Activated CD8-positive, alpha-beta T cell treated with anti-CD3 and anti-CD28 coated beads, Interleukin-2, amount 10 ng/mL, durations not matched to agents 7 days and 5 days (primary cell): ENCODE measurements at regions not wholly inside any gene's neighbourhood (a gene's known extent, or its start where the extent isn't known, plus 50 kb on each side); places are given as distances from the start of the nearest gene placed in this dataset.

Experiments used
- ATAC-seq: fragments of 150-1000 bp; cut with Tn5 transposase; one replicate; pipeline ENCODE4 v1.10.0; 2021; ENCODE audit warnings: moderate library complexity
- CTCF ChIA-PET: fragments of 350-600 bp; sonication (Branson Sonifier 250); formaldehyde crosslinking; loops from one replicate; lab custom pipeline; 2021; ENCODE audit warnings: antibody characterized with exemption; lab: Charles Lee
- POLR2A ChIA-PET: fragments of 350-600 bp; sonication (Branson Sonifier 250); formaldehyde crosslinking; loops from one replicate; lab custom pipeline; 2021; ENCODE audit warnings: antibody characterized with exemption; lab: Charles Lee
- DNase-seq: peaks from one replicate; pipeline ENCODE4 v3.0.0-alpha.2; 2020
- H3K27ac Mint-ChIP-seq: one replicate; pipeline ENCODE4 v1.8.0; 2021; ENCODE audit warnings: mild to moderate bottlenecking, mixed read lengths
- H3K27me3 Mint-ChIP-seq: one replicate; pipeline ENCODE4 v1.8.0; 2021; ENCODE audit warnings: low read depth, mixed read lengths
- H3K36me3 Mint-ChIP-seq: one replicate; pipeline ENCODE4 v1.8.0; 2021; ENCODE audit warnings: low read depth, mixed read lengths
- H3K4me1 Mint-ChIP-seq: one replicate; pipeline ENCODE4 v1.8.0; 2021; ENCODE audit warnings: low read depth, mixed read lengths
- H3K4me3 Mint-ChIP-seq: one replicate; pipeline ENCODE4 v1.8.0; 2021; ENCODE audit warnings: mild to moderate bottlenecking, mixed read lengths
- H3K9me3 Mint-ChIP-seq: one replicate; pipeline ENCODE4 v1.8.0; 2022; ENCODE audit warnings: mixed read lengths; ENCODE audit not compliant: insufficient read depth

DNA sequence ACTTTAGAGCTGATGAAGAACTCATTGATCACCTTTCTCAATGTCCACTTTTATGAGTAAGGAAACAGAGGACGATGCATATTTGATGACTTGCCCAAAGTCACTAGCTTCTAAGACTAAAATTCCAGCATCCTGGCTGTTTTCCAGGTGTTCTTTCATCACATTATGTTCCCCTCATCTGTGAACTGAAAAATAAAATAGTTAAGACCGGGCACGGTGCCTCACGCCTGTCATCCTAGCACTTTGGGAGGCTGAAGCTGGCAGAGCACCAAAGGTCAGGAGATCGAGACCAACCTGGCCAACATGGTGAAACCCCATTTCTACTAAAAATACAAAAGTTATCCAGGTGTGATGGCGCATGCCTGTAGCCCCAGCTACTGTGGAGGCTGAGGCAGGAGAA lies 297.5 kb downstream of the DUSP10 start:
- H3K4me3 Mint-ChIP-seq: no peak overlapping the region
- H3K36me3 Mint-ChIP-seq: no peaks in the 10 kb centered on the region
- peaks cover 4% of the 10 kb centered on the region for H3K27me3 Mint-ChIP-seq
- DNase-seq: no peak
- peaks cover 10% of the 10 kb centered on the region for H3K4me1 Mint-ChIP-seq
- H3K27ac Mint-ChIP-seq: no peak overlapping the region
- H3K9me3 Mint-ChIP-seq: no peaks in the 10 kb centered on the region
- ChIA-PET CTCF (interaction anchor here (0.6 to 2.2 kb wide), 2 partner anchors 9 to 241 kb away, joined by 3 to 10 read pairs; no protein-coding TSS in a partner anchor), POLR2A (interaction anchor here (0.7 kb wide), 1 partner anchor 998 kb away, joined by 3 read pairs; no protein-coding TSS in a partner anchor)
- no peak for ATAC-seq

DNA sequence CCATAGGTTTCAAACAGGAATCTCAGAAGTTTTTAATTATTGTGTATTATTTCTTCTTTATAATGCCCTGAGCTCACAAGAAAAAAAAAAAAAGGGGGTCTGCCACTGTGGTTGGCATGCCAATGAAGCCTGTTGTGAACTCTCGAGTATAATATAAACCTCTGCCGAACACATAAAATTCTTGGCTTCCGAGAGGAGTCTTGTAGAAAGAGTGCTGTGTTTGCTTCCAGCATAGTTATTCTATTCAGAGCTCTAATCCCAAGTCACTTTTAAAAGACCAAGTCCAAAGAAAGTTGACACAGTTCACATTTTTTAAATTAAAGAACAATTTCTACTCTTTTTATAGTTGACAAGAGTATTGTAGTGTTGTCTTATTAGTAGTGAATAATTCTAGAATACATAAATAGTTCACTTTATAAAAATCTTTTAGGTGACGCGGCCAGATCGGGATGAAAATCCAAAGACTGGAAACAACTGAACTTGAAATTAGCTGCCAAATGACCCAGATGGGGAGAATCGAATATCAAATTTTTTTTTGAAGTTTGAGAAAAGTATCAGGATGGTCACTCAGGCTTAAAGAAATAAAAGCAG lies 293.2 kb downstream of the DUSP10 start:
- H3K9me3 Mint-ChIP-seq: no peaks in the 10 kb centered on the region
- H3K4me3 Mint-ChIP-seq: no peak overlapping the region
- DNase-seq: no peak
- ChIA-PET POLR2A (no interaction called here), CTCF (interaction anchor here (0.6 to 1.3 kb wide), 2 partner anchors 10 to 13 kb away, joined by 3 to 7 read pairs; no protein-coding TSS in a partner anchor)
- ATAC-seq: no peak
- H3K36me3 Mint-ChIP-seq: no peaks in the 10 kb centered on the region
- peaks cover 5% of the 10 kb centered on the region for H3K27me3 Mint-ChIP-seq
- no peak overlapping the region for H3K27ac Mint-ChIP-seq
- peaks cover 6% of the 10 kb centered on the region for H3K4me1 Mint-ChIP-seq

DNA sequence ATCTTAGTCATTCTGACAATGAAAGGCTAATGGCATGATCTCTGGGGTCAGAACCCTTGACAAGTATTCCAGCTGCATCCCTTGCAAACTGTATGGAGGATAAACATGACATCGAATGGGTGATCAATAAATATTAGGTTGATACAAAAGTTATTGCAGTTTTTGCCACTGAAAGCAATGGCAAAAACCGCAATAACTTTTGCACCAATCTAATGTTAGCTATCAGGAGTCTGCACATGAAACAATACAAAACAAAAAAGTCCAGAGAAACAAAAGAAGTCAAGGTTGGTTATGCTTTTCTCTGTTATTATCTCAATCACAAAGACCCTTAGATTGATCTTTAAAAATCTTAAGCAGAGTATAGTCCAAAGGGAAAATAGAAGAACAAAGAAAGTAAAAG lies 292.7 kb downstream of the DUSP10 start:
- DNase-seq (no peak), ATAC-seq (no peak)
- Mint-ChIP-seq H3K4me3 (no peak overlapping the region), H3K27ac (no peak overlapping the region), H3K36me3 (no peaks in the 10 kb centered on the region), H3K27me3 (peaks cover 5% of the 10 kb centered on the region), H3K9me3 (no peaks in the 10 kb centered on the region), H3K4me1 (peaks cover 6% of the 10 kb centered on the region)
- ChIA-PET CTCF (interaction anchor here (0.6 to 1.3 kb wide), 2 partner anchors 10 to 14 kb away, joined by 3 to 7 read pairs; no protein-coding TSS in a partner anchor), POLR2A (no interaction called here)

DNA sequence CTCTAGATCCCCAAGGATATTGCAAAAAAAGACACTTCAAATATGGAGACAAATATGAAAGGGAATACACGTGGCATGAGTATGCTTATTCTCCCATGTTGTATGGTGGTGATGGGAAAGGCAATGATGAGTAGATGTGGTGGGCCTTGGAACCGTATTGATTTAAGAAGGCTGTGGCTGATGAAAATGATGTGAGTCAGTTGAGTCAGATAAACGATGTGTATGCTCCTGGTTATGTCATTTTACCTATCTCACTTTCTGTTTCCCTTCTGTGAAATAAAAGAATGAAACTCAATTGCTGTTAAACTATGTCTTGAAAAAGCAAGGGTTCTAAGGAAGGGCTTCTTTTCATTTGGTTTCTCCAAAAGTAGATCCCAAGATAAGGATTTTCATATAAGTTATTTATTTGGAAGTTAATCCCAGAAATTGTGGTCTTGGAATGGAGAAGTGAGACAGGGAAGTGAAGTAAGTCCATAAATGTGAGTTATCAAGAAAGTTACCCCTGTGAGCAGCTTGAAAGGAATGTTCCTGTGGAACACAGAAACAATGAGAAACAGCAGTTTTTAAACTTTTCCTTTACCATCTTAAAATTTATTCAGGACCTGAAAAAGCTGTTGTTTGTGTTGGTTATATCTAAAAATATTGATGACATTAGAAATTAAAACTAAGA lies 292.0 kb downstream of the DUSP10 start:
- no peak overlapping the region for H3K27ac Mint-ChIP-seq
- ATAC-seq (no peak), DNase-seq (no peak)
- ChIA-PET POLR2A (no interaction called here), CTCF (interaction anchor here (1.7 kb wide), 1 partner anchor 14 kb away, joined by 5 read pairs; no protein-coding TSS in a partner anchor)
- peaks cover 5% of the 10 kb centered on the region for H3K27me3 Mint-ChIP-seq
- no peak overlapping the region for H3K4me3 Mint-ChIP-seq
- H3K9me3 Mint-ChIP-seq: no peaks in the 10 kb centered on the region
- peaks cover 6% of the 10 kb centered on the region for H3K4me1 Mint-ChIP-seq
- no peaks in the 10 kb centered on the region for H3K36me3 Mint-ChIP-seq

DNA sequence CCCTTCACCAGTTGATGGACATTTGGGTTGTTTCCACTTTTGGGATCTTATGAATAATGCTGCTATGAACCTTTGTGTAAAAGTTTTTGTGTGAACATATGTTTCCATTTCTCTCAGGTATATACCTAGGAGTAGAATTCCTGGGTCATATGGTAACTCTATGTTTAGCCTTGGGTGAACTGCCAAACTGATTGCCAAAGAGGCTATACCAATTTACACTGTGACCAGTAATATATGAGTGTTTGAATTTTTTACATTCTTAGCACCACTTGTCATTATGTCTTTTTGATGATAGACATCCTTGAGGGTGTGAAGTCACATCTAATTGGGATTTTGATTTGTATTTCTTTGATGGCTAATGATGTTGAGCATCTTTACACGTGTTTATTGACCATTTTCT lies 290.1 kb downstream of the DUSP10 start:
- H3K27me3 Mint-ChIP-seq: peaks cover 5% of the 10 kb centered on the region

DNA sequence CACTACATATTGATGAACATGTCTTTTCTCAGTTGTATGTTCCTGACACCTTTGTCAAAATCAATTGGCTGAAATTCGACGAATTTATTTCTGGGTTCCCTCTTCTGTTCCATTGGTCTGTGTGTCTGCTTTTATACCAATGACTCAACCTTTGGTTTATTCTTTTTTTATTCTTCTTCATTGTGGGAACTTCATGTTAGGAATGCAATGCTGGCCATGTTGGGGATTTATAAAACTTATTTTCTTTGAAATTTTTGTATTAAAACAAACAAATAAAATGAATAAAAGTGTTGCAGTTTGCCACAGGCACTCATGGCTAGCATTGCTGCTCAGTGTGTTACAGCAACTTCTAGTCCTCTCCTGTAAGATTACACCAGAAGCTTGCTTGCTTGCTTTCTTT lies 287.8 kb downstream of the DUSP10 start:
- ATAC-seq: no peak
- no peak for DNase-seq
- no peaks in the 10 kb centered on the region for H3K36me3 Mint-ChIP-seq
- CTCF ChIA-PET: no interaction called here
- H3K27ac Mint-ChIP-seq: no peak overlapping the region
- H3K27me3 Mint-ChIP-seq: peaks cover 9% of the 10 kb centered on the region
- H3K9me3 Mint-ChIP-seq: no peaks in the 10 kb centered on the region
- POLR2A ChIA-PET: no interaction called here
- H3K4me3 Mint-ChIP-seq: no peak overlapping the region
- peaks cover 6% of the 10 kb centered on the region for H3K4me1 Mint-ChIP-seq

More for the DNA sequence above, 290.1 kb downstream of the DUSP10 start:
- Mint-ChIP-seq H3K4me3 (no peak overlapping the region), H3K9me3 (no peaks in the 10 kb centered on the region), H3K4me1 (peaks cover 6% of the 10 kb centered on the region), H3K27ac (no peak overlapping the region), H3K36me3 (no peaks in the 10 kb centered on the region)
- ATAC-seq (no peak), DNase-seq (no peak)
- ChIA-PET POLR2A (no interaction called here), CTCF (no interaction called here)

DNA sequence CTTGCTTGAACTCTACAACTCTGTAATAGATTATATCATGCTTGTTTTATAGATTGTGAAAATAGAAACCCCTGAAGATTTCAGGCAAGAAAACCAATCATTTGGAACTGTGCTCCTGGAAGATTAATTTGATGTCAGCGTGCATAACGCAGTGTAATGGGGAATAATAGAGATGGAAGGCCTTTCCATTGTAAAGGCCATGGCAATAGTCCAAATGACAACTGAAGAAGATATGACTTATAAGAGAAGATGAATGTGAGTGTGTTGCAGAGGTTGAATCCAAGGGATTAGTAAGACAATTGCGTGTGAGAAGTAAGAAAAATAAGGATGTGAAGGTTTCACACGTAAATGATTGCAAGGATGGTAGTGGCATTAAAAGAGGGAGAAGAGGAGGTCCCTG lies 285.0 kb downstream of the DUSP10 start:
- ATAC-seq: no peak

DNA sequence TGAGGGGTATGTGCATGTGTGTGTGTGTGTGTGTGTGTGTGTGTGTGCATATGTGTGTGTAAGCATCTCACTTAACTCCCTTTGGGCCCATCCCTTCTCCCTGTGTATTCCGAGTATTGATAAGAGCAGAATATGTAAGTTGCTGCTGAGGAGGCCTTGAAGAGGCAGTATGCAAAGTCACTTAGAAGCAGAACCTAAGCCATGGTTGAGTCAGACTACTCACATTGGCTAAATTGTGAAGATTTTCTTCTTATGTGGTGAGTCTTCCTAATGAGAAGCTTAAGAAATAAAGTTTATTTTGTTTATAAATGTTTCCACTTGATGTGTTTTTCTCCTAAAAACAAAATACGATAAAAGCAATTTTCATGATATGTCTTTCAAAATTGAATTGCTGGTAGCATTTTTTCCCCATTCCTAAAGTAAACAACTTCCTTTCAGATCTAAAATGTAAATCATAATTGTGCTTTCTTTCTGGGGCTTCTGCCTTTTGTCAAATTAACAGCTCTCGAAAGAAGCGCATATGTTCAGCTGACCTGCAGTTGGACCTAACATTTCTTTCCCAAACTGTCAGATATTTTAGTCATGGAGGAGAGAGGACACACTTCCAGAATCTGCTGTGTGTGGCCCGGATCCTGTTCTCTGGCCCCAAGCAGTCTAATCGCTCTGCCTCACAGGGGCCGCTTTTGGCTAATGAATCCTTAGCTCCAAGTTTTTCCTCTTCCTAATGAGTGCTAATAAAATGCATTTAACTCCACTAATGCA lies 284.0 kb downstream of the DUSP10 start:
- POLR2A ChIA-PET: no interaction called here
- CTCF ChIA-PET: interaction anchor here (1.4 kb wide), 1 partner anchor 22 kb away, joined by 8 read pairs; no protein-coding TSS in a partner anchor
- ATAC-seq (no peak), DNase-seq (no peak)
- no peaks in the 10 kb centered on the region for H3K9me3 Mint-ChIP-seq
- H3K4me3 Mint-ChIP-seq: no peak overlapping the region
- H3K4me1 Mint-ChIP-seq: no peaks in the 10 kb centered on the region
- H3K27me3 Mint-ChIP-seq: peaks cover 14% of the 10 kb centered on the region
- no peaks in the 10 kb centered on the region for H3K36me3 Mint-ChIP-seq
- H3K27ac Mint-ChIP-seq: no peak overlapping the region

More for the DNA sequence above, 285.0 kb downstream of the DUSP10 start:
- no peak overlapping the region for H3K4me3 Mint-ChIP-seq
- no peaks in the 10 kb centered on the region for H3K4me1 Mint-ChIP-seq
- H3K36me3 Mint-ChIP-seq: no peaks in the 10 kb centered on the region
- H3K27me3 Mint-ChIP-seq: peaks cover 18% of the 10 kb centered on the region
- H3K27ac Mint-ChIP-seq: no peak overlapping the region
- ChIA-PET POLR2A (no interaction called here), CTCF (no interaction called here)
- H3K9me3 Mint-ChIP-seq: no peaks in the 10 kb centered on the region
- no peak for DNase-seq

DNA sequence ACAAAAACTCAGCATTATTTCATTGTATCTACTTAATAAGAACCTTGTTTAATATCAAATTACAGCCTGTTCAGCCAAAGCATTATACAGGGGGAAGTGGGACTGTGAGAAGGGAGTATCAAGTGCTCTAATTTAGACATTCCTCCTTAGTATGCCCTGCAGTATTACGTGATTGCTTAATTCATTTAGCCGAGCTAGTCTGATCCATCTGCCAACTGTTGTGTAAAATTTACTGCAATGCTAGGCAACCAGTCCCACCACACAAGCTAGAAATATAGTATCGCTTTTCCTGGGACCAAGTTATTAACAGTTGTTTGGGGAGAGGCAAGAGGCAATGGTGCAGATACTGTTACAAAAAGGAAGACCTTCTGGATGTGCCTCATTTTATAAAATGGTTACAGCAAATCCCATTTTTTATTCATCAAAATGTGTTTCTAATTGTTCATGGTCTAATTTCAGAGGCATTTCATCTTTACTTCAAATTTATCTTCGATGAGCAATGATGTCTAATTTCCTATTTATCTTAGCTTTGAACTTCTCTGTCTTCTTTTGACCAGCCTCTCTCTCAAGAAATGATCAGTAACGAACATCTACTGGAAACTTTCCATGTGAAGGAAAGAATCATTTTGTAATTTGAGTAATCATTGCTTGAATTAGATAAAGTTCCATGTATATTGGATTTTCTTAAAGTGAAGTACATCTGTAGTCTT lies 283.3 kb downstream of the DUSP10 start:
- DNase-seq: no peak

DNA sequence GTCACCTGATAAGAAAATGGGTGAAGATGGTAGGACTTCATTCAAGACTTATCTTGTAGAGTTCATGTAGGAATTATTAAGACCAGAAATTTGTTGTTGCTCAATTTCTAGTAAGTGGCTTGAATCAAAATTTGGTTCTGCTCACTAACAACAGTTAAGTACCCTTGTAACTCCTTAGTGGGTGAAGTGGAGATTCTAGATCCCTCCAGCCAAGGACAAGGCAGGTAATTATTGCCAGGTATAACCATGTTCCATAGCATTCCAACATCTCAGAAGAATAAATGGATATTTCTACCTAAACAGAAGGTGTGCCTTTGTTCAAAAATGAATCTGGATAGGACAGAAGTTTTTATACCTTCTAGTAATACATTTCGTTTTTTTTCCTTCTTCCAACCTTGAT lies 282.3 kb downstream of the DUSP10 start:
- Mint-ChIP-seq H3K27ac (no peak overlapping the region), H3K9me3 (no peaks in the 10 kb centered on the region), H3K27me3 (peaks cover 14% of the 10 kb centered on the region), H3K4me1 (no peaks in the 10 kb centered on the region), H3K36me3 (no peaks in the 10 kb centered on the region), H3K4me3 (no peak overlapping the region)
- DNase-seq: no peak
- ATAC-seq: no peak
- CTCF ChIA-PET: interaction anchor here (0.9 kb wide), 1 partner anchor 24 kb away, joined by 3 read pairs; no protein-coding TSS in a partner anchor
- POLR2A ChIA-PET: no interaction called here

More for the DNA sequence above, 283.3 kb downstream of the DUSP10 start:
- no peak for ATAC-seq
- Mint-ChIP-seq H3K27me3 (peaks cover 14% of the 10 kb centered on the region), H3K4me1 (no peaks in the 10 kb centered on the region), H3K27ac (no peak overlapping the region), H3K9me3 (no peaks in the 10 kb centered on the region), H3K4me3 (no peak overlapping the region), H3K36me3 (no peaks in the 10 kb centered on the region)
- POLR2A ChIA-PET: no interaction called here
- CTCF ChIA-PET: interaction anchor here (1.4 kb wide), 1 partner anchor 23 kb away, joined by 8 read pairs; no protein-coding TSS in a partner anchor

DNA sequence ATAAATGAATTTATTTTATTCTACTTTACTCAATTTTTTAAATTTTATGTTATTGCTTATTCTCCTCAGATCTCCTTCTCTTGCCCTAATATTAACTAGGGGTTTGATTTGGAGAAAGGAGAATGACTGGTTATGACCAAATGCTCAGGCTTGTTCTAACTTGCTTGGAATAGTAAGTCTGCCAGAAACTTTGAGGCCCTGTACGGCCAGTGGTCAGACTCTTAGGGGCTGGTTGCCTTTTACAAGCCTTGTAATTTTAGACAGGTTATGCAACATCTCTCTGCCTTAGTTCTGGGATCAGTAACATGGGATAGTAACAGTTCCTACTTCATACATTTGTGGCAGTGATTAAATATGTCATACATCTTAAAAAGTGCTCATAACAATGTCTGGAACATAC lies 279.5 kb downstream of the DUSP10 start:
- no peak for DNase-seq
- H3K4me3 Mint-ChIP-seq: no peak overlapping the region
- no peaks in the 10 kb centered on the region for H3K36me3 Mint-ChIP-seq
- no peak overlapping the region for H3K27ac Mint-ChIP-seq
- ChIA-PET POLR2A (no interaction called here), CTCF (no interaction called here)
- ATAC-seq: no peak
- H3K27me3 Mint-ChIP-seq: peaks cover 14% of the 10 kb centered on the region
- H3K9me3 Mint-ChIP-seq: no peaks in the 10 kb centered on the region
- no peaks in the 10 kb centered on the region for H3K4me1 Mint-ChIP-seq
